Hepatocyte (in vitro differentiated cells): ENCODE measurements at regions not wholly inside any gene's neighbourhood (a gene's known extent, or its start where the extent isn't known, plus 50 kb on each side); places are given as distances from the start of the nearest gene placed in this dataset.

Experiments used
- DNase-seq: peaks from one replicate; pipeline ENCODE4 v3.0.0-alpha.2; 2016; ENCODE audit warnings: low spot score
- H2AFZ ChIP-seq: fragments of 200-600 bp; sonication (generic); 2 replicates; pipeline ENCODE4 v1.6.0; 2016; ENCODE audit warnings: antibody characterized with exemption, mild to moderate bottlenecking
- H3K27ac ChIP-seq: fragments of 200-600 bp; sonication (generic); 2 replicates; pipeline ENCODE4 v1.5.1; 2016; ENCODE audit warnings: mild to moderate bottlenecking
- H3K27me3 ChIP-seq: fragments of 200-600 bp; sonication (generic); 2 replicates; pipeline ENCODE4 v1.6.1; 2016
- H3K36me3 ChIP-seq: fragments of 200-600 bp; sonication (generic); replicated peaks from 2 replicates; pipeline ENCODE4 v1.5.1; 2016; ENCODE audit warnings: low read depth; ENCODE audit not compliant: insufficient read depth
- H3K4me1 ChIP-seq: fragments of 200-600 bp; sonication (generic); 2 replicates; pipeline ENCODE4 v1.5.1; 2016; ENCODE audit warnings: mild to moderate bottlenecking, moderate library complexity; ENCODE audit not compliant: insufficient read depth
- H3K4me2 ChIP-seq: fragments of 200-600 bp; sonication (generic); 2 replicates; pipeline ENCODE4 v1.6.0; 2016
- H3K4me3 ChIP-seq: fragments of 200-600 bp; sonication (generic); 2 replicates; pipeline ENCODE4 v1.5.1; 2016; ENCODE audit warnings: mild to moderate bottlenecking
- H3K79me2 ChIP-seq: fragments of 200-600 bp; sonication (generic); 2 replicates; pipeline ENCODE4 v1.6.0; 2017; ENCODE audit warnings: mild to moderate bottlenecking
- H3K9me2 ChIP-seq: fragments of 200-600 bp; sonication (generic); replicated peaks from 2 replicates; pipeline ENCODE4 v1.6.0; 2017; ENCODE audit warnings: mild to moderate bottlenecking; ENCODE audit not compliant: insufficient read depth
- H3K9me3 ChIP-seq: fragments of 200-600 bp; sonication (generic); 2 replicates; pipeline ENCODE4 v1.5.1; 2016; ENCODE audit warnings: low read depth, mild to moderate bottlenecking
- H4K20me1 ChIP-seq: fragments of 200-600 bp; sonication (generic); 2 replicates; pipeline ENCODE4 v1.6.0; 2016; ENCODE audit warnings: mild to moderate bottlenecking; ENCODE audit not compliant: insufficient read depth, poor library complexity, severe bottlenecking
- EZH2 ChIP-seq: fragments of 200-600 bp; sonication (generic); IDR thresholded peaks from 2 replicates; pipeline ENCODE4 v1.6.1; 2016; ENCODE audit warnings: antibody characterized with exemption, mild to moderate bottlenecking, borderline replicate concordance
- EZH2phosphoT487 ChIP-seq: fragments of 200-600 bp; sonication (generic); IDR thresholded peaks from one replicate; pipeline ENCODE4 v1.6.1; 2018; ENCODE audit warnings: antibody characterized with exemption, mild to moderate bottlenecking, low read depth, moderate library complexity; ENCODE audit not compliant: unreplicated experiment, severe bottlenecking
- WGBS: methylation state at CpG from one replicate; pipeline ENCODE4 v1.1.6; 2016; ENCODE audit warnings: low lambda C conversion rate; ENCODE audit errors: missing lambda C conversion rate; 5-methylcytosine and 5-hydroxymethylcytosine counted together
- TF ChIP-seq, protein P1 (sequence below): fragments of 200-600 bp; sonication (generic); IDR thresholded peaks from 2 replicates; pipeline ENCODE4 v1.5.1; 2016; ENCODE audit warnings: antibody characterized with exemption, mild to moderate bottlenecking; ENCODE audit not compliant: poor library complexity

GRCh38 chr7:73977619-73978618 lies 50.1 kb upstream of the ELN start:
- WGBS: 84% methylated on average over 23 of the region's 23 CpGs
- no peaks in the 10 kb centered on the region for H3K9me3 ChIP-seq
- DNase-seq: peak; percentile 77
- no peaks in the 10 kb centered on the region for H3K9me2 ChIP-seq
- peaks cover 25% of the 10 kb centered on the region for H3K4me1 ChIP-seq
- H3K4me2 ChIP-seq: no peak overlapping the region
- no peaks in the 10 kb centered on the region for H4K20me1 ChIP-seq
- H3K27ac ChIP-seq: peak overlapping the region; percentile 73
- no peak overlapping the region for H2AFZ ChIP-seq
- no peak overlapping the region for H3K4me3 ChIP-seq
- no peaks in the 10 kb centered on the region for H3K27me3 ChIP-seq
- no peaks in the 10 kb centered on the region for H3K79me2 ChIP-seq
- TF ChIP-seq EZH2phosphoT487 (no peak), EZH2 (no peak)
- TF ChIP-seq, protein P1, sequence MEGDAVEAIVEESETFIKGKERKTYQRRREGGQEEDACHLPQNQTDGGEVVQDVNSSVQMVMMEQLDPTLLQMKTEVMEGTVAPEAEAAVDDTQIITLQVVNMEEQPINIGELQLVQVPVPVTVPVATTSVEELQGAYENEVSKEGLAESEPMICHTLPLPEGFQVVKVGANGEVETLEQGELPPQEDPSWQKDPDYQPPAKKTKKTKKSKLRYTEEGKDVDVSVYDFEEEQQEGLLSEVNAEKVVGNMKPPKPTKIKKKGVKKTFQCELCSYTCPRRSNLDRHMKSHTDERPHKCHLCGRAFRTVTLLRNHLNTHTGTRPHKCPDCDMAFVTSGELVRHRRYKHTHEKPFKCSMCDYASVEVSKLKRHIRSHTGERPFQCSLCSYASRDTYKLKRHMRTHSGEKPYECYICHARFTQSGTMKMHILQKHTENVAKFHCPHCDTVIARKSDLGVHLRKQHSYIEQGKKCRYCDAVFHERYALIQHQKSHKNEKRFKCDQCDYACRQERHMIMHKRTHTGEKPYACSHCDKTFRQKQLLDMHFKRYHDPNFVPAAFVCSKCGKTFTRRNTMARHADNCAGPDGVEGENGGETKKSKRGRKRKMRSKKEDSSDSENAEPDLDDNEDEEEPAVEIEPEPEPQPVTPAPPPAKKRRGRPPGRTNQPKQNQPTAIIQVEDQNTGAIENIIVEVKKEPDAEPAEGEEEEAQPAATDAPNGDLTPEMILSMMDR: no peak
- H3K36me3 ChIP-seq: no peaks in the 10 kb centered on the region
